NCI-H524 treated with DMSO at 0.1 percent for 48 hours (cell line): ENCODE measurements at regions not wholly inside any gene's neighbourhood (a gene's known extent, or its start where the extent isn't known, plus 50 kb on each side); places are given as distances from the start of the nearest gene placed in this dataset.

Experiments used
- DNase-seq: peaks from one replicate; lab custom pipeline; 2025; lab: John Stamatoyannopoulos, UW

DNA sequence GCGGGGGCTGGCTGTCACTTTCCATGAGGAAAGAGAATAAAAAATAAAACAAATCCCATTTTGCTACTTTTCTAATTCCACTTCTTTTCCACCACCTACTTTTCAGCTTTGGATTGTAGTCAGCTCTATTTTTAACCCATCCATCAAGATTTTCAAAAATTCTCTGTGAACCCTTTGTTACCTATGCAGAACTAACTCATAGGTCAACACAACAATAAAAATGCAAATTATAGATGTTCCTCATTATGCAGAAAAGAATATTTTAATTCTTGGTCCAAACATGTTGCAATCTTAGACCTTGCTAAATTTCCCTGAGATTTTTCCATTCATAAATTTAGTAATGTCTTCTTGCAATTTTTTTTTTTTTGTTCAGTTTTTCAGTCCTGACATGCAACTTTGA is 454.5 kb downstream of the ADAMTS20 start:
- no peak for DNase-seq

- no peak for DNase-seq
Measured at GRCh38 chr12:43095669-43096280, 456.2 kb downstream of the ADAMTS20 start.

- DNase-seq: peak; percentile 24
Measured at GRCh38 chr12:43094886-43095575, 457.0 kb downstream of the ADAMTS20 start.

DNA sequence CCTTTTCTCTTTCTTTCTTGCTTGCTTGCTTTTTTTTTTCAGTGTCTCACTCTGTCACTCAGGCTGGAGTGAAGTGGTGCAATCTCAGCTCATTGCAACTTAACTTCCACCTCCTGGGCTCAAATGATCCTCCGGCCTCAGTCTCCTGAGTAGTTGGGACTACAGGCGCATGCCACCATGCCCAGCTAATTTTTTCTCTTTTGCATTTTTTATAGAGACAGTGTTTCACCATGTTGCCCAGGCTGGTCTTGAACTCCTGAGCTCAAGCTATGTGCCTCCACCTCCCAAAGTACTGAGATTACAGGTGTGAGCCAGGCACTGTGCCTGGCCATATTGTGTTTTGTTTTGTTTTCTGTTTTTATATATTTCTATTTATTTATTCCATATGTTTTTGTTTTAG is 461.0 kb downstream of the ADAMTS20 start:
- no peak for DNase-seq

- no peak for DNase-seq
Measured at GRCh38 chr12:43087195-43088091, 464.6 kb downstream of the ADAMTS20 start.

DNA sequence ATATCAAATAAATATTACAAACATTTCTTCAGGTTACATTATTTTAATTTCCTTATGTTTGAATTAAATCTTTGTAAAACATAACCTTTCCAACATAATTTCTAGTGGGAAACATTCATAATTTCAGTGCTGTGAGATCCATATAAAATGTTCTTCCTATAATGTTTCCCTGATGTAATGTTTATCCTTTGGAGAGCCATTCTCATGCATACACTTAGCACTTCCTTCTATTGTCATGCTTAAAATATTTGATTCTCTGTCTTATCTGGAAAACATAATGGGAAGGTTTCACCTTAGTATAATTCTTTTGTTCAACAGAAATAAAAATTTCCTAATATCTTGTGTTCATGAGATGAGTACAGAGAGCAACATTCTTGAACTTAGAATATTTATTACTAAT is 472.5 kb downstream of the ADAMTS20 start:
- DNase-seq: no peak

DNA sequence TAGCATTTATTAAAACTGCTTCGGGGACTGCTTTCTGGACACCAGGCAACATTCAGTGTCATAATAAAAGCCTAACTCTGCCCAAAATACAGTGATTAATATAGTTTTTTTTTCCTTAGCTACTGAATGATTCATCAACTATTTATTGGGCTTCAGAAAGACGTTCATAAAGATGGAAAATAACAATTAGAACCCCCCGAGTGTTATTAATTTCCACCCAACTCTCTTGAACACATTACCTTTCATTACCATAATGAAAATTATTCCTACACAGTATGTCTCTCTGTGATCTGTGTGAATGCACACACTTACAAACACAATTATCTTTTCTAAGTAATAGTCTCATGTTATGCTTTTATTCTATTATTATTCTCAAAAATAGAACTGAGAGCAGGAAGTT is 473.0 kb downstream of the ADAMTS20 start:
- no peak for DNase-seq

DNA sequence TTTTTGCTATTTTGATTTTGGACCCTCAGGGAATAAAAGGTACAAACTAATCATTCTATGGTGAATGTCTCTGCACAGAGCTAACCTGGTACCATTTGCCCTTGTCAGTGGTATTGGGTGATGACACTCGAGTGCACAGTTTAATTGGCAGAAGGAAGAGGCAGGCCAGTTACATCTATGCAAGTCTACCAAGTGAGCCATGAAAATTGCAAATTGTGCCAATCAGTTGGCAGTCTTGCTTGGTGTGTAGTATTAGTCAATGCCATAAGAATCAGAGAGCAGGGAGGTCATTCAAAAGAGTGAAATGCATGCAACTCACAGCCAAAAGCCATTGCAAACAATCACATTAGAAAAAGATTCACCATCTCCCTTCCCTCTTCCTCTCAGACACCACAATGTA is 479.6 kb downstream of the ADAMTS20 start:
- no peak for DNase-seq

GRCh38 chr12:43069768-43070221 is 480.2 kb upstream of the PRICKLE1 start:
- DNase-seq: no peak

GRCh38 chr12:43066471-43066870 is 476.9 kb upstream of the PRICKLE1 start:
- DNase-seq: no peak

GRCh38 chr12:43063650-43064049 is 474.1 kb upstream of the PRICKLE1 start:
- no peak for DNase-seq

- no peak for DNase-seq
Measured at GRCh38 chr12:43062201-43062895, 472.8 kb upstream of the PRICKLE1 start.

GRCh38 chr12:43060742-43061141 is 471.2 kb upstream of the PRICKLE1 start:
- no peak for DNase-seq

- DNase-seq: no peak
Measured at GRCh38 chr12:43058616-43059015, 469.1 kb upstream of the PRICKLE1 start.

DNA sequence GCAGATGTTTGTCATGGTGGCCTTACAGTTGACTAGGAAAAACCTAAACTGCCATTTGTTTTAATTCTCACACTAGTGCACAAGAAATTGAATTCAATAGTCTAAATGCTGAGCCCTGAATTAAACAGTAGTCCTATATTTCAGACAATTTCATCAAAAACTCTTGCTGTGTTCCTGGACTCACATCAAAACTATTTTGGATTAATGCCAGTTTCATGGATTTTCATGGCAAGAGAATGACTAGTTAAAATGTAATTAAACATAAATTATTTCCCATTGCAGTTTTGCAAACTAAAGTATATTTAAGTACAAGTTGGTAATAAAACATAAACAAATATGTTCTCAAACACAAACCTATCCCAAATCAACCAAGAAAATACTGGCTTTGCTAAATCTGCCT is 468.0 kb upstream of the PRICKLE1 start:
- DNase-seq: no peak

DNA sequence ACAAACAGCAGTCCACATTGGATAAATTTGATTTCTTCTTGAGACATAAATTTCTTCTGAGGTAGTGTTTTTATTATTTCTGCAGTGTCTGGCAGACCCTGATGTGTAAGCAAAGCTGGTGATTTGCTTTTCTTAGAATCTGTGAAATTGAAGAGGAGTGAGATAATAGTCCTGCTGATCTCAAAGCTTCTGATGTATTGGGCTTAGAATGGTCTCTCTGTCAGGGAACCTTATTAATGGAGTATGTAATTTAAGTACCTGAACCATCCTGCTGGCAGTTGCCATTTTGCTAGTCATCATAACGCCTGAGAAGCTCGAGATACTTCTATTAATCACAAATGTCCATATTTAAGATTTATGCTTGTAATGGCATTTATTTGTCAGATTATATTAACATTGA is 464.5 kb upstream of the PRICKLE1 start:
- no peak for DNase-seq

DNA sequence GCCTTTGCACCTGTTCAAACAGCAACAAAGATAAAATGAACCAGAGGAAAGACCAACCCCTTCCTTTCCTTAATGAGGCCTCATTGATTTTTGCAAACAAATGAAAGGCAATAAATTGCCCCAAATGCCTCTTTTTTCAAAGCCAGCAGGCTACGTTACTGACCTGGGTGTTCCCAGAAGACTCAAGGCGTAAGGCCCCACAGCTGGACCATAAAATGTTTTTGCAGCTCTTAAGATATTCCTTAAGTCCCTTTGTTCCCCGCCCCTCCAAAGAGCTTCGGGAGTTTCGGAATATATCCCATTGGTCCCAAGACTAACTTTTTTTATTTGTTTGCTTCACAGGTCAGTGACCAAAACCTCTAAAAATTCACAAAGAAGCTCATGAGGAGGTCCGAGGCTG is 462.9 kb upstream of the PRICKLE1 start:
- DNase-seq: no peak

- no peak for DNase-seq
Measured at GRCh38 chr12:43044241-43044640, 454.7 kb upstream of the PRICKLE1 start.

DNA sequence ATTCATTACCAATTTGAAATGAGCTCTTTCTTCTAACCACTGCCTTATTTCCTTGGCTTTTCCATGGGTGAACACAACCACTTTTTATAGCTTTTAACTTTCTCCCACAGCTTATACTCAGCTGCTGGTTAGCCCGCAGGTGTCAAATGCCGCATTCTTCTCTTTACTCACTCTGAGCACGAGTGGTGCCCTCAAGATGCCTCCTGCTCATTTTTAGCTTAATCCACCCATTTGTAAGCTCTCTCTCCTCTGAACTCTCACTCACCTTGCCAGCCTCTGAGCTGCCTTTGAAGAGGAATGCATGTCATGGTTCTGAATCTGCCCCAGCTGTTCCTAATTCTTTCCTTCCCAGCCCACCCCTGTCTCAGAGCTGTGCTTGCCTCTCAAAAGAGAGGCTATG is 449.4 kb upstream of the PRICKLE1 start:
- DNase-seq: no peak

DNA sequence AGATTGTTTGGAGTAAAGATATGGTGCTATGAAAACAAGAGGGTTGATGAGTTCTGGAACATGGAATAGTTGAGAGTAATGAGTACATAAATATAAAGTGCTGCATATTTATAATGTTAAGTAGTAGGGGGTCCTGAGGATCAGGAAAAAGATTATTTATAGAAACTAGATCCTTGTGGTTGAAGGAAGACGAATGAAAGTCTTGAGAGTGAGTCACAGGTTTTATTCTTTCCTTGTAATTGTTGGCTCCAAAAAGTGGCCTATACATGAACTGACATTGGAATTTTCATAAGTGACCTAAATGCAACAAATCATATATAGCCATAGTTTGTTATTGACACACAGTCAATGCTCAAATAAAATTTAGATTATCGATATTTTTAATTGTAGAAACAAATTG is 440.4 kb upstream of the PRICKLE1 start:
- no peak for DNase-seq

DNA sequence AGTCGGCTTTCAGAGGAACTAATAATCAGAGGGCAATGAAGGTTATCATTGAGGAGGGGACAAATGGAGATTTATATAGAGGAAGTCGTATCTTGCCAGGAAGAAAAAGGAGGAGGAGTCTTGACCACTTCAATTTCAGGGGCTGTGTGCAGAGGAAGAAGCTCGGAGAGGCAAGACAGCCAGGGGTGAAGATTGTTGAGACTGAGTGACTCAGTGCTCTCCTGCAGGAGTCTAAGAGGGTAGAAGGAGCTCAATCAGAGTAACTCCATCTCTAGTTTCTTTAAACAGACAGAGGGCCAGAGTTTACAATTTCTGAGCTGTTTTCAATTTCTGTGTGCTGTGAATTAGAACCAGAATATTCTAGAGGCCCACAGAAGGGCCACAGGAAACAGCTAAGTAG is 439.3 kb upstream of the PRICKLE1 start:
- no peak for DNase-seq

- DNase-seq: no peak
Measured at GRCh38 chr12:43022838-43023237, 433.3 kb upstream of the PRICKLE1 start.
